ENCODE measurements at regions not wholly inside any gene's neighbourhood (a gene's known extent, or its start where the extent isn't known, plus 50 kb on each side); places are given as distances from the start of the nearest gene placed in this dataset.

GRCh38 chr22:49138250-49138790 lies 689.4 kb downstream of the BRD1 start:
- TF ChIP-seq POLR2AphosphoS5 (IDR thresholded peaks at IDR 0.05; ENCODE audit: low read depth) = no peak
- no peak for TF ChIP-seq CTCF (IDR thresholded peaks at IDR 0.05; ENCODE audit: insufficient read depth, low read length)
- TF ChIP-seq REST (IDR thresholded peaks at IDR 0.05; ENCODE audit: insufficient replicate concordance, low read depth) = no peak
- no peak for TF ChIP-seq GABPA (IDR thresholded peaks at IDR 0.05; ENCODE audit: low read depth)
- no peak for TF ChIP-seq SPI1 (IDR thresholded peaks at IDR 0.05; ENCODE audit: borderline replicate concordance, low read depth)

Data from HL-60 (cell line).